Natural killer cell (primary cell): ENCODE measurements at regions not wholly inside any gene's neighbourhood (a gene's known extent, or its start where the extent isn't known, plus 50 kb on each side); places are given as distances from the start of the nearest gene placed in this dataset.

Source experiments
- ATAC-seq, 3 donors: fragments of 150-1000 bp in 2 of 3; fragments of 200-7000 bp in 1 of 3; cut with Tn5 transposase; 1 replicate in 1 of 3; 2 replicates in 2 of 3; pipeline ENCODE4 v1.10.0; 2021; ENCODE audit warnings: mild to moderate bottlenecking in 2 of 3, moderate library complexity in 2 of 3
- DNase-seq, 2 donors: peaks; one replicate each; pipeline versions ENCODE4 v3.0.0 to v3.0.0-alpha.2; 2013 to 2021; ENCODE audit warnings: mixed read lengths in 1 of 2
- H3K27ac ChIP-seq: one replicate; pipeline ENCODE4 v1.5.1; 2013; ENCODE audit warnings: mild to moderate bottlenecking, low read length
- H3K27me3 ChIP-seq: one replicate; pipeline ENCODE4 v1.6.1; 2013; ENCODE audit warnings: low read length; ENCODE audit not compliant: control insufficient read depth, insufficient read depth
- H3K36me3 ChIP-seq: one replicate; pipeline ENCODE4 v1.6.1; 2013; ENCODE audit warnings: low read length; ENCODE audit not compliant: control insufficient read depth, insufficient read depth
- H3K4me1 ChIP-seq: one replicate; pipeline ENCODE4 v1.6.1; 2013; ENCODE audit warnings: low read length; ENCODE audit not compliant: control insufficient read depth, insufficient read depth
- H3K4me3 ChIP-seq: one replicate; pipeline ENCODE4 v1.5.1; 2013; ENCODE audit warnings: low read length
- H3K9me3 ChIP-seq: one replicate; pipeline ENCODE4 v1.6.1; 2013; ENCODE audit warnings: low read length; ENCODE audit not compliant: control insufficient read depth, insufficient read depth
- H3K27ac Mint-ChIP-seq, 2 donors: one replicate each; pipeline ENCODE4 v1.8.0; 2022; ENCODE audit warnings: mild to moderate bottlenecking in 2 of 2, mixed read lengths in 2 of 2, moderate library complexity in 1 of 2
- H3K27me3 Mint-ChIP-seq, 2 donors: one replicate each; pipeline ENCODE4 v1.8.0; 2022; ENCODE audit warnings: low read depth in 2 of 2, mixed read lengths in 2 of 2
- H3K36me3 Mint-ChIP-seq: one replicate; pipeline ENCODE4 v1.8.0; 2022; ENCODE audit warnings: mixed read lengths
- H3K4me1 Mint-ChIP-seq, 2 donors: one replicate each; pipeline ENCODE4 v1.8.0; 2022; ENCODE audit warnings: mixed read lengths in 2 of 2
- H3K4me3 Mint-ChIP-seq: one replicate; pipeline ENCODE4 v1.8.0; 2022; ENCODE audit warnings: mild to moderate bottlenecking, moderate library complexity, mixed read lengths
- H3K9me3 Mint-ChIP-seq, 2 donors: one replicate each; pipeline ENCODE4 v1.8.0; 2022; ENCODE audit warnings: mixed read lengths in 2 of 2
- CTCF ChIP-seq: fragments of 200-600 bp; IDR thresholded peaks from one replicate; pipeline ENCODE4 v1.8.0; 2022; ENCODE audit warnings: antibody characterized with exemption
- WGBS: methylation state at CpG from one replicate; pipeline ENCODE4 v1.1.7; 2013; ENCODE audit warnings: missing lambda C conversion rate; ENCODE audit not compliant: insufficient coverage; 5-methylcytosine and 5-hydroxymethylcytosine counted together
- intact Hi-C: fragments of 100-400 bp; cut with micrococcal nuclease; formaldehyde crosslinking; loops from one replicate; pipeline ENCODE4 v1.14.2; 2022

DNA sequence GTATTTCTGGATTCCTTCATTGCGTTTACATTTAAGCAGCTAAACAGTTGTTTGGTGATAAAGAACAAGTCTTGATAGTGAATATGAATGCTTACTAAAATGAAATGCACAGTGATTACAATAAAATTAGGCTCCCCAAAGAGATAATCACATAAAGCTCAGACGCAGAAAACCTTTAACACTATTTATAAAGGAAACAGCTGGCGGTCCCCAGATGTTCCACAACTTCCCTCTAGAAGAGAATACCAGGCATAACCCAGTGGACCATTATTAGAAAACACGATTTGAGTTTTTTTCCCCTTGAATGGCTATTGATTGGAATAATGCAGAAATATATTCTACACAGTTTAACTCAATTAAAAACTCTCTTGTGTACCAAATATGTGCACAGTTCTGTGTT lies 573.2 kb downstream of the DIPK2A start:
- Histone ChIP-seq H3K36me3 (no peaks in the 10 kb centered on the region), H3K4me3 (no peak overlapping the region), H3K27ac (no peak overlapping the region), H3K27me3 (no peaks in the 10 kb centered on the region), H3K9me3 (no peaks in the 10 kb centered on the region), H3K4me1 (no peaks in the 10 kb centered on the region)
- no peaks in the 10 kb centered on the region for H3K27me3 Mint-ChIP-seq
- ATAC-seq, result no peak
- H3K9me3 Mint-ChIP-seq, result peaks cover 2% of the 10 kb centered on the region in 2 donors
- 67% methylated on average over 3 of the region's 4 CpGs for WGBS
- DNase-seq, result no peak
- TF ChIP-seq CTCF, result no peak
- no peaks in the 10 kb centered on the region for H3K4me1 Mint-ChIP-seq
- no peak overlapping the region for H3K27ac Mint-ChIP-seq
- intact Hi-C loops, result no loop called here
- H3K4me3 Mint-ChIP-seq, result no peak overlapping the region
- no peaks in the 10 kb centered on the region for H3K36me3 Mint-ChIP-seq

DNA sequence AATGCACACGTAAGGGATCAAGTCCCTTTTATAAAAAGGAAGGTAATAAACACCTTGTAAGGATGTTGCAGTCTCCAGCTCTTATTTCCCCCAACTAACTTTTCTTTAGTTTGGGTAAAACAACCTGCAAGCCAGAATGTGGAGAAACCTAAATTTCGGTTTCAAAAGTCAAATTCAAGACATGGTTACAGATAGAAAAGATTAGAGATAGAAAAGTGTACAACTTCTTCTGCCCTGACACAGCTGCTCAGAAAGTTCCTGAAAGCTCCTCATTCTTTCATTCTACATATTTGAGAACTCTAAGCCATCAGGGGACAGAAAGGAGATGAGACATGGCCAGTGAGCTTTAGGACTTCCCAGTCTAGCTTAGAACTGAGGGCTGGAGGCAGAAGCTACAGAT lies 574.9 kb downstream of the DIPK2A start:
- H3K27ac Mint-ChIP-seq, result no peak overlapping the region
- 83% methylated on average over 1 of the region's 2 CpGs for WGBS
- TF ChIP-seq CTCF, result no peak
- intact Hi-C loops, result no loop called here
- peaks cover 0 to 2% of the 10 kb centered on the region in 2 donors for H3K9me3 Mint-ChIP-seq
- Histone ChIP-seq H3K4me3 (no peak overlapping the region), H3K27ac (no peak overlapping the region), H3K9me3 (no peaks in the 10 kb centered on the region), H3K36me3 (no peaks in the 10 kb centered on the region), H3K4me1 (no peaks in the 10 kb centered on the region), H3K27me3 (no peaks in the 10 kb centered on the region)
- ATAC-seq, result no peak
- DNase-seq, result no peak
- no peaks in the 10 kb centered on the region for H3K36me3 Mint-ChIP-seq
- H3K4me1 Mint-ChIP-seq, result no peaks in the 10 kb centered on the region
- no peak overlapping the region for H3K4me3 Mint-ChIP-seq
- H3K27me3 Mint-ChIP-seq, result no peaks in the 10 kb centered on the region

DNA sequence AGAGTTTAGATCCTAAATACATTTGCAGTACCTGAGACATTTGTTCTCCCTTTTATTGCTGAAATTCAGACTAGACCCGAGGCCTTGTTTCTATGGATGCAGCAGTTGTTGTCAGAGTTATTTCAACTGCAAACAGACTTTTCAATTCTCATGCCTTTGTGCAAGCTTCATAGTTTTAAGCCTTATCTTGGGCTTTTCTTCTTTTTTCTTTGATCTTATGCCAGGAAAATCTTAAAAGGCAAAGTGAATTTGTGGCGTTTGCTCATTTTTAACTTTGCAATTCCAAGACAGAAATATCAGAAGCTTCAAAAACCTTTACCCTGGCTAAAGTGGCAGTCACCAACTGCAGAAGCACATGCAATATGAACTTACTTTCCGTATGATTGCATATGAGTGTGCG lies 576.7 kb downstream of the DIPK2A start:
- Histone ChIP-seq H3K9me3 (no peaks in the 10 kb centered on the region), H3K27ac (no peak overlapping the region), H3K4me1 (no peaks in the 10 kb centered on the region), H3K27me3 (no peaks in the 10 kb centered on the region), H3K36me3 (no peaks in the 10 kb centered on the region), H3K4me3 (no peak overlapping the region)
- DNase-seq (no peak), ATAC-seq (no peak)
- Mint-ChIP-seq H3K27ac (no peak overlapping the region), H3K4me1 (no peaks in the 10 kb centered on the region), H3K36me3 (no peaks in the 10 kb centered on the region), H3K4me3 (no peak overlapping the region), H3K27me3 (no peaks in the 10 kb centered on the region), H3K9me3 (peaks cover 3 to 5% of the 10 kb centered on the region in 2 donors)
- 75% methylated on average over 4 of the region's 4 CpGs for WGBS
- intact Hi-C loops, result no loop called here
- no peak for TF ChIP-seq CTCF

DNA sequence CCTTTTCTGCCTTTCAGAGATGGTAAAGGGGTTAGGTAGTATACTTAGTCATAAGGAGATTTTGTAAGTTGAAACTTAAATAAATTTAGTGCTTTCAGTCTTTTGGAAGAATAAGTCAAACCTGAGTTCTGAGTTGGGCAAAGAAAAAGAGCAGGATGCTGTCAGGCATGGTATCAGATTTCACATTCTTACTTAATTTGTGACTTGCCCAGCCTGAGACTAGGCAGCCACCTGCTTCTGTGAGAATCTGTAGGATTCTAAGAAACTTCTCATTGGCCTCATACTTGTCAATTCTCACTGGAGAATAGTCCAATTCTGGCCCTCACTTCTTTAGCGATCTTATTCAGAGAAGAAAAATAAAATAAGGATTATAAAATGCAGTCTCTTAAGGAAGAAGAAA lies 577.5 kb downstream of the DIPK2A start:
- H3K27me3 Mint-ChIP-seq, result no peaks in the 10 kb centered on the region
- intact Hi-C loops, result no loop called here

More for the DNA sequence above, 577.5 kb downstream of the DIPK2A start:
- no peak overlapping the region for H3K4me3 Mint-ChIP-seq
- no peak overlapping the region for H3K4me3 ChIP-seq
- H3K27me3 ChIP-seq, result no peaks in the 10 kb centered on the region
- no peaks in the 10 kb centered on the region for H3K9me3 ChIP-seq
- WGBS, result 100% methylated on average over 1 of the region's 1 CpG
- no peaks in the 10 kb centered on the region for H3K4me1 ChIP-seq
- peaks cover 3% of the 10 kb centered on the region in 2 donors for H3K9me3 Mint-ChIP-seq
- DNase-seq (no peak), ATAC-seq (no peak)
- TF ChIP-seq CTCF, result no peak
- H3K36me3 ChIP-seq, result no peaks in the 10 kb centered on the region
- H3K36me3 Mint-ChIP-seq, result no peaks in the 10 kb centered on the region
- no peak overlapping the region for H3K27ac Mint-ChIP-seq
- no peak overlapping the region for H3K27ac ChIP-seq
- no peaks in the 10 kb centered on the region for H3K4me1 Mint-ChIP-seq
